ENCODE measurements at regions not wholly inside any gene's neighbourhood (a gene's known extent, or its start where the extent isn't known, plus 50 kb on each side); places are given as distances from the start of the nearest gene placed in this dataset.

DNA sequence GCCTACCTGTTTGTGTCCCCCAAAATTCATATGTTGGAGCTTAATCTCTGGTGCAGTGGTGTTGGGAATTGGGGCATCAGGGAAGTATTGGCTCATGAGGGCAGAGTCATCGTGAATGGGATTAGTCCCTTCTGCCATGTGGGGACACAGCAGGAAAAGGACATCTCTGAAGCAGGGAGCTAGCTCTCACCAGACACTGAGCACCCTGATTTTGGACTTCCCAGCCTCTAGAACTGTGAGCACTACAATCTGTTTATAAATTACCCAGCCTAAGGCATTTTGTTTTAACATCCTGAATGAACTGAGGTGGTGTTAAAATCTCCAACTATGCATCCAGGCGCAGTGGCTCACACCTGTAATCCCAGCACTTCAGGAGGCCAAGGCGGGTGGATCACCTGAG, 206.0 kb downstream of the SEC14L1 start:
- no peaks in the 10 kb centered on the region for H3K9me3 ChIP-seq (ENCODE audit: control insufficient read depth in 4 of 4, low read length in 3 of 4)

DNA sequence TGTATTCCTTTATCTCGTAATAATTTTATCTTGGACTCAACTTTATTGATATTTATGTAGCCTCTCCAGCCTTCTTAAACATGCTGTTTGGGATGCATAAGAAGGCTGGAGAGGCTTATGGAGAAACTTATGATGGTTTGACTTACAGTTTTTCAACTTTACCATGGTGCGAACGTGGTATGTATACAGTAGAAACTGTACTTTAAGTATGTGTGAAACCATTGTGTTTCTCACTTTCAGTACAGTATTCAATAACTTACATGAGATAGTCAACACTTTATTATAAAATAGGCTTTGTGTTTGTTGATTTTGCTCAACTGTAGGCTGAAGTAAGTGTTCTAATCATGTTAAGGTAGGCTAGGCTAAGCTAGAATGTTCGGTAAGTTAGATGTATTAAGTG, 206.8 kb downstream of the SEC14L1 start:
- Histone ChIP-seq H3K4me3 (ENCODE audit: low read depth in 1 of 3, low read length in 3 of 3) (no peak overlapping the region), H3K27ac (ENCODE audit: low read depth in 1 of 2, low read length in 2 of 2) (no peak overlapping the region), H3K4me1 (ENCODE audit: control insufficient read depth in 4 of 4, insufficient read depth in 4 of 4, low read length in 3 of 4) (peaks cover 6 to 17% (median 13%) of the 10 kb centered on the region in 4 donors), H3K9me3 (ENCODE audit: control insufficient read depth in 4 of 4, low read length in 3 of 4) (no peaks in the 10 kb centered on the region), H3K36me3 (ENCODE audit: control insufficient read depth in 4 of 4, insufficient read depth in 3 of 4, low read depth in 1 of 4, low read length in 3 of 4) (no peaks in the 10 kb centered on the region), H3K27me3 (ENCODE audit: control insufficient read depth in 4 of 4, insufficient read depth in 4 of 4, low read length in 3 of 4) (no peaks in the 10 kb centered on the region), H3K9ac (ENCODE audit: low read depth in 1 of 2, low read length in 2 of 2) (no peak overlapping the region)
- WGBS = 93% methylated on average over 4 of the region's 4 CpGs
- no peak for DNase-seq (ENCODE audit: low spot score)
- TF ChIP-seq YY1 (IDR thresholded peaks at IDR 0.05) = no peak
- no peak for TF ChIP-seq JUND (IDR thresholded peaks at IDR 0.05)
- TF ChIP-seq, protein P1, sequence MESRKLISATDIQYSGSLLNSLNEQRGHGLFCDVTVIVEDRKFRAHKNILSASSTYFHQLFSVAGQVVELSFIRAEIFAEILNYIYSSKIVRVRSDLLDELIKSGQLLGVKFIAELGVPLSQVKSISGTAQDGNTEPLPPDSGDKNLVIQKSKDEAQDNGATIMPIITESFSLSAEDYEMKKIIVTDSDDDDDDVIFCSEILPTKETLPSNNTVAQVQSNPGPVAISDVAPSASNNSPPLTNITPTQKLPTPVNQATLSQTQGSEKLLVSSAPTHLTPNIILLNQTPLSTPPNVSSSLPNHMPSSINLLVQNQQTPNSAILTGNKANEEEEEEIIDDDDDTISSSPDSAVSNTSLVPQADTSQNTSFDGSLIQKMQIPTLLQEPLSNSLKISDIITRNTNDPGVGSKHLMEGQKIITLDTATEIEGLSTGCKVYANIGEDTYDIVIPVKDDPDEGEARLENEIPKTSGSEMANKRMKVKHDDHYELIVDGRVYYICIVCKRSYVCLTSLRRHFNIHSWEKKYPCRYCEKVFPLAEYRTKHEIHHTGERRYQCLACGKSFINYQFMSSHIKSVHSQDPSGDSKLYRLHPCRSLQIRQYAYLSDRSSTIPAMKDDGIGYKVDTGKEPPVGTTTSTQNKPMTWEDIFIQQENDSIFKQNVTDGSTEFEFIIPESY (IDR thresholded peaks at IDR 0.05) = no peak
- no peak for TF ChIP-seq FOXA2 (IDR thresholded peaks at IDR 0.05)
- TF ChIP-seq, protein P2, sequence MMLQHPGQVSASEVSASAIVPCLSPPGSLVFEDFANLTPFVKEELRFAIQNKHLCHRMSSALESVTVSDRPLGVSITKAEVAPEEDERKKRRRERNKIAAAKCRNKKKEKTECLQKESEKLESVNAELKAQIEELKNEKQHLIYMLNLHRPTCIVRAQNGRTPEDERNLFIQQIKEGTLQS (IDR thresholded peaks at IDR 0.05) = no peak
- no peak for TF ChIP-seq FOXA1 (IDR thresholded peaks at IDR 0.05)
- TF ChIP-seq HNF4G (IDR thresholded peaks at IDR 0.05) = no peak
- no peak for TF ChIP-seq GABPA (IDR thresholded peaks at IDR 0.05 in 1 of 2, conservative IDR thresholded peaks at IDR 0.05 in 1 of 2)
- no peak for TF ChIP-seq SP1 (IDR thresholded peaks at IDR 0.05)
- TF ChIP-seq, protein P3, sequence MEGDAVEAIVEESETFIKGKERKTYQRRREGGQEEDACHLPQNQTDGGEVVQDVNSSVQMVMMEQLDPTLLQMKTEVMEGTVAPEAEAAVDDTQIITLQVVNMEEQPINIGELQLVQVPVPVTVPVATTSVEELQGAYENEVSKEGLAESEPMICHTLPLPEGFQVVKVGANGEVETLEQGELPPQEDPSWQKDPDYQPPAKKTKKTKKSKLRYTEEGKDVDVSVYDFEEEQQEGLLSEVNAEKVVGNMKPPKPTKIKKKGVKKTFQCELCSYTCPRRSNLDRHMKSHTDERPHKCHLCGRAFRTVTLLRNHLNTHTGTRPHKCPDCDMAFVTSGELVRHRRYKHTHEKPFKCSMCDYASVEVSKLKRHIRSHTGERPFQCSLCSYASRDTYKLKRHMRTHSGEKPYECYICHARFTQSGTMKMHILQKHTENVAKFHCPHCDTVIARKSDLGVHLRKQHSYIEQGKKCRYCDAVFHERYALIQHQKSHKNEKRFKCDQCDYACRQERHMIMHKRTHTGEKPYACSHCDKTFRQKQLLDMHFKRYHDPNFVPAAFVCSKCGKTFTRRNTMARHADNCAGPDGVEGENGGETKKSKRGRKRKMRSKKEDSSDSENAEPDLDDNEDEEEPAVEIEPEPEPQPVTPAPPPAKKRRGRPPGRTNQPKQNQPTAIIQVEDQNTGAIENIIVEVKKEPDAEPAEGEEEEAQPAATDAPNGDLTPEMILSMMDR (IDR thresholded peaks at IDR 0.05; ENCODE audit: low read depth, low read length, missing input control) = no peak
- no peak for TF ChIP-seq EGR1 (IDR thresholded peaks at IDR 0.05; ENCODE audit: low read depth in 2 of 2)
- TF ChIP-seq RAD21 (IDR thresholded peaks at IDR 0.05) = no peak

More for the DNA sequence above, 206.0 kb downstream of the SEC14L1 start:
- no peaks in the 10 kb centered on the region for H3K36me3 ChIP-seq (ENCODE audit: control insufficient read depth in 4 of 4, insufficient read depth in 3 of 4, low read depth in 1 of 4, low read length in 3 of 4)
- 96% methylated on average over 3 of the region's 3 CpGs for WGBS
- no peak for DNase-seq (ENCODE audit: low spot score)
- no peak for TF ChIP-seq HNF4G (IDR thresholded peaks at IDR 0.05)
- TF ChIP-seq FOXA2 (IDR thresholded peaks at IDR 0.05) = no peak
- TF ChIP-seq, protein P3 (IDR thresholded peaks at IDR 0.05; ENCODE audit: low read depth, low read length, missing input control) = no peak
- no peak for TF ChIP-seq JUND (IDR thresholded peaks at IDR 0.05)
- no peak for TF ChIP-seq RAD21 (IDR thresholded peaks at IDR 0.05)
- TF ChIP-seq, protein P1 (IDR thresholded peaks at IDR 0.05) = no peak
- TF ChIP-seq YY1 (IDR thresholded peaks at IDR 0.05) = no peak
- TF ChIP-seq, protein P2 (IDR thresholded peaks at IDR 0.05) = no peak
- no peak for TF ChIP-seq GABPA (IDR thresholded peaks at IDR 0.05 in 1 of 2, conservative IDR thresholded peaks at IDR 0.05 in 1 of 2)
- H3K27ac ChIP-seq (ENCODE audit: low read depth in 1 of 2, low read length in 2 of 2) = no peak overlapping the region
- H3K4me1 ChIP-seq (ENCODE audit: control insufficient read depth in 4 of 4, insufficient read depth in 4 of 4, low read length in 3 of 4) = peaks cover 6 to 16% (median 13%) of the 10 kb centered on the region in 4 donors
- no peaks in the 10 kb centered on the region for H3K27me3 ChIP-seq (ENCODE audit: control insufficient read depth in 4 of 4, insufficient read depth in 4 of 4, low read length in 3 of 4)
- H3K9ac ChIP-seq (ENCODE audit: low read depth in 1 of 2, low read length in 2 of 2) = no peak overlapping the region
- H3K4me3 ChIP-seq (ENCODE audit: low read depth in 1 of 3, low read length in 3 of 3) = no peak overlapping the region

Data from liver (tissue), 8 donors.